A204.1 (cell line): ENCODE measurements at regions not wholly inside any gene's neighbourhood (a gene's known extent, or its start where the extent isn't known, plus 50 kb on each side); places are given as distances from the start of the nearest gene placed in this dataset.

Experiments
- FAIRE-seq: peaks from 2 replicates; lab custom pipeline; 2012; peaks lifted over from hg19 to GRCh38; lab: Jason Lieb, UNC

DNA sequence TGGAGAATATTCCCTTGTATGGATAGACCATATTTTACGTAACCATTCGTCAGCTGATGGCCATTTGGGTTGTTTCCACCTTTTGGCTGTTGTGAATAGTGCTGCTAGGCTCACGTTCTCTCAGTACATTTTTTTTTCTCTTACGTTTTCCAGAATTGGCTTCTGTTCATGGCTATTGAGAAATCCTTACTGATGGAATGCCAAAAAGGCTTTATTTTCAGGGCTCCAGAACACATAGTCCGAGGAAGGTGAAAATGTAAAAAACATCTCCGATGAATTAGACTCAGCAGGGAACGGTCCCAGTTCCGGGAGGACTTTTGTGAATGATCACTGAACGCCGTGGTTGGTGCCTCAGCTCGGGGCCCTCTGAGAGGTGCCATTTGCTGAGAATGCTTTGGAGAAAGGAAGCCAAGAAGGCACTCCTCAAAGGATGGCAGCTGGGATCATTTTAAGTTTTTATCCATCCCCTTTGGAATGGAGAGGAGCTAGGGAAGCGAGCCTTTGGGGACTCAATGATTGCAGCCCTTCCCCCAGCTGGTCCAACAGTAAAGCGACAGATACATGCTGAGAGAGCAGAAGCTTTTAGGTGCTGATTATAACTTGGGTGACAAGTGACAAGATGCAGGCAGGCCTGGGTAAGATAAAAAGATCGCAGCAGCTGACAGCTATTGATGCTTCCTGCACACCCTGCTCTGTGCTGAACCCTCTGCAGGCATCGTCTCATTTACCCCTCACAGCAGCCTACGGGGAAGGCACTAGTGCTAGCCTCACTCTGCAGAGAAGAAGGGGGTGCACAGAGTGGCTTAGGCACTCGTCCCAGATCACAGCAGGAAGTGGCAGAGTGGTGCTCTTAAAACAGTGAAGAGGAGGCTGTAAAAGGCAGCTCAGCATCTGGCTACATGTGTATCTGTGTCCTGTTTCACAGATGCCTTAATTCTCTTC is 133.4 kb upstream of the KCNG1 start:
- no peak for FAIRE-seq

- FAIRE-seq = no peak
Measured at GRCh38 chr20:51154708-51155690, 132.1 kb upstream of the KCNG1 start.

DNA sequence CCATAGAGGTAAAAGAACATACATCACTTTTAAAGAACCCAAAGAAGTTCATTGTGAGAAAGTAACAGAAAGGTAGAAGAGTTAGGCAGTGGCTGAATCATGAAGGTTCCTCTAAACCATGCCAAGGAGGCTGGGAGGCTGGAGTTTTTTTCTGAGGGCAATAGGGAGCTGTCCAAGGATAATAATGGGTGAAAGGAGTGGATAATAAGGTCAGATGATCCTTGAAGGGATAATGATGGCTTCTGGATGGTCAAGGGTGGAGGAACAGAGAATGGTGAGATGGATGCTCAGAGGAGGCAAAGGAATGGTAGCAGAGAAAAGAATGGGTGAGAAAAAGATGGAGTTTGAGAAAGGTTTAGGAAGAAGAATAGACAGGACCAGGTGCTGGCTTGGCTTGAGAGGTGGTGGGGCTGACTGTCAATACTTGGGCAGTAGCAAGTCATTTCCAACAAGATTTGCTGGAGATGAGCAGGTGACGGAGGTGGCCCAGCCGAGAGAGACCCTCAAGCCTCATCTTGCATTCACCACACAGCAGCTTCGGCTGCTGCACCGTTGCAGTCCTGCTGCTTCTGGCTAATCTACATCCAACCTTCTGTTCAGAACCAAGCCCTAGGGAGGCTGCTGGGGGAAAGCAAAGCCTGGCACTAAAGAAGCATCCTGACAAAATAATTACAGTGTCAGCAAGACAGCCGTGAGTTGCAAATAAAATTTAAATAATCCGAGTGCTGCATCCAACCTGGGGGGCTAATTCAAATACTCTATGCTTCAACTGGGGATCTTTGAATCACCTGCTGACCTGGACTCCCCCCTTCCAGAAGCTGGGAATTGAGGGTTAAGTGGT is 131.2 kb upstream of the KCNG1 start:
- no peak for FAIRE-seq

DNA sequence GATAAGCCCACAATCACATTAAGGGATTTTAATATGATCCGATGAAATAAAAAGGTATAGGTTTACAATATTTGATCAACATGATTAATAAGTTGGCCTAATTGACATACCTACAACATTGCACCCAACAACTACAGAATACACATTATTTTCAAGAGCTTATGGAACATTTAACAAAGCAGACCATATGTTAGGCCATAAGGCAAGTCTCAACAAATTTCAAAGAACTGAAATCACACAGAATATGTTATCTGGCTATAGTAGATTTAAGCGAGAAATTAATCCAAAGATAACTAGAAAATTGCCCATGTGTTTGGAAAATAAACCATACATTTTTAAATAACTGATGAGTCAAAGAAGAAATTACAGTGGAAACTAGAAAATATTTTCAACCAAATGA is 126.0 kb upstream of the KCNG1 start:
- no peak for FAIRE-seq

- no peak for FAIRE-seq
Measured at GRCh38 chr20:51144476-51144875, 121.6 kb upstream of the KCNG1 start.

DNA sequence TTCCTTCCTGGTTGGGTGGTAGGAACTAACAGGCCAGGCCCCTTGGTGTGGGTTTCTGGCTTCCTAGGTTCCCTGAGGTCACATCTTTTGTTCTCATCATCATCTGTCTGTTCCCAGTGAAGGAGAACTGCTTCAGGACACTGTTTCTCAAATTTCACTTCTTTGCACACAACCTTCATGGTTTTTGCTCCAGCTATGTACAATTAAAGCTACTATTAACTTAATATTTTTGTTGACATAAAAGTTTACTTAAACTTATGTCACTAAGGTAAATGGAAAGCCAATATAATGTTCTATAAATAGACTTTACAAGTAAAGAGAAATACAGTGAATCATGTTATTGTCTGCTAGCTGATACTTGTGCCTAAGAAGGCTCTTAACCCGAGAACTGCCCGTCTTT is 120.7 kb upstream of the KCNG1 start:
- FAIRE-seq = no peak

GRCh38 chr20:51142448-51142847 is 119.5 kb upstream of the KCNG1 start:
- no peak for FAIRE-seq

DNA sequence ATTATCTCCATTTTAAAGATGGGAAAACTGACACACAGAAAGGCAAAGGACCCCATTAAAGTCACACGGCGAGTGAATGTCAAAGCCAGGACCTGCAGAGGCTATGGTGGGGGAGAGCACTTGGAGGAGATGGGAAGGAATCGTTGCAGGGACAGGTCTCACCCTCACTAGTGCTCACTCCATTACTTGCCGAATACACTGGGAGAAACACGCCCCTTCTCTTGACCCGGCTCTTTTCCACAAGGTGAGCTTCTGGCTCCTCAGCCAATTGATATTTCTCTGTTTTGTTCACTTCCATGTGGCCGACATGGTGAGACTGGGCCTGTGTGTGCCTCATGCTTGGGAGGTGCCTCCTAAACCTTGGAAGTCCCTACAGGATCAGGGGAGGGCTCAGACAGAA is 117.8 kb upstream of the KCNG1 start:
- FAIRE-seq = no peak

DNA sequence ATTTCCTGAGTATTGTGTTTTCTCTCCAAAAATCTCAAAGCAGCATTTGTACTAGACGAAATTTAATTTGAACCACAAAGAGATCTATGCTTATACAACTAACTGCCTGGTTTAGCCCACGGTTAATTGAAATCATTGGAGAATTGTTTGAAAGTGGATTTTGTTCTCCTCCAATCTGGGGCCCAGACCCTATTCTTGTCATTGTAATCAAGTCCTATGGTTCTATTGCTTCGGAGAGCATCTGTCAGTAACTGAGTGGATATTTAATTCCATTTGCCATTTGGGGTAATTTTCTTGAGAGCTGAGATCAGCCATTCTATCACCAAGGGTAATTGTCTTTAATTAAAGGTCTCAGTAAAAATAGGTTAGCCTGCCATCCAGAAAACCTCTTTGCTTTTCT is 117.0 kb upstream of the KCNG1 start:
- no peak for FAIRE-seq

GRCh38 chr20:51138576-51138975 is 115.7 kb upstream of the KCNG1 start:
- no peak for FAIRE-seq

DNA sequence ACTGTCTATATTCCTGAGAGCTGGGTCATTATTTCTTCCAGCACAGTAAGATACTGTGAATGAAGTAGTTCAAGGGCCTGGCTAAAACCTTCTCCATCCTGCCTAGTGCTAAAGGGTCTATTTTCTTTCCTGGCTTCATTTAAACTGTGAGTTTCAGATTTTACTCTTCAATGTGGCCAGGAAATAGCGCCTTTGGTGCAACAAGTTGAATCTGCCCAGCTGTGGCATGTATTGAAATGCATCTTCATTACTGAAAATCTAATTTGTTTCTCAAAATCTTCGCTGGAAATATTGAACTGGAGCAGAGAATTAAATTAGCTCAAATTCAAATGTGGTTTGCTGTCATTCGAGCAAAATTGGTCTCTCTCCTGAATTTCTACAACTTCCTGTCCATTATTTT is 114.6 kb upstream of the KCNG1 start:
- FAIRE-seq = no peak

DNA sequence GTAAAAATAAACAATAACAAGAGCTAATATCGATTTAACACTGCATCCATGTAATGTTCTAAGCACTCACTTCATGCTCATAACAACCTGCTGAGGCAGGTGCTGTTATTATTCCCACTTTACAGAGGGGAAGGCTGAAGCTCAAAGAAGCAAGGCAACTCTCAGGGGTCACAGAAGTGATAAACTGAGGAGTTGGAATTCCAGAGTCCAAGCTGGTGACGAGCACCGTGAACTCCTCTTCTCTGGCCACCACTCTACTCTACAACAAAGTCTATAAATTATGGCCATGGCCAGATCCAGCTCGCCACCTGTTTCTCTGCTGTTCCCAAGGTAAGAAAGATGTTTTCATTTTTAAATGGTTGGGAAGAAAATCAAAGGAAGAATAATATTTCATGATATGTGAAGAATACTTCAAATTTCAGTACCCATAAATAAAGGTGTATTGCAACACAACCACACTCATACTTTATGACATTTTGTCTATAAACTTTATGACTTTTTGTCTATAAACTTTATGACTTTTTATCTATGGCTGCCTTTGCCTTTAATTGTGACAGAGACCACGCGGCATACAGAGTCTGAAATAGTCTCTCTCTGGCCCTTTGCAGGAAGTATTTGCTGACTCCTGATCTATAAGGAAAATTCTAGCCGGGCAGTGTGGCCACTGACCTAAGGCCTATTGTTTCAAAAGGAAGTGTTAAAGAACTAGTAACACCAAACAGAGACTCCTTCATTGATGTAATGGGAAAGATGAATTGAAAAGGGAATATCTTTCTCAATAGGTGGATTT is 113.2 kb upstream of the KCNG1 start:
- no peak for FAIRE-seq

- no peak for FAIRE-seq
Measured at GRCh38 chr20:51134405-51134804, 111.5 kb upstream of the KCNG1 start.

DNA sequence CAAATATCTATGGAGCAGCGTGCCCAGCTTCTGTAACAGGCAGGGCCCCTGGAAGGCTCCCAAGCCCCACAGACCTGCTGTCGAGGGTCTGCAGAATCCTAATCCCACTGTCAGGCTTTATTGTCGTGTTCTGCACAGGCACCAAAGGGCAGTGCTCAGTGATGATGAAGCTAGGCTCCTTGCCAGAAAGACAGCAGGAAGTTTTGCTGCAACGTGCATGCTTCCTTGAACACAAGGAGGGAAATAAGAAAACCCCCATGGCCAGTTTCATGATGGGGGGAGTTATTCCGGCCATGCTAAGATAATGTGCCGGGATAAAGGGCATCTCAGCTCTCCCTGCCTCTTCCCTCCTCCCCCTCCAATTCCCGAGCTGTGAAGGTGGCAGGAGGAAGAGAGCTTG is 109.4 kb upstream of the KCNG1 start:
- no peak for FAIRE-seq

DNA sequence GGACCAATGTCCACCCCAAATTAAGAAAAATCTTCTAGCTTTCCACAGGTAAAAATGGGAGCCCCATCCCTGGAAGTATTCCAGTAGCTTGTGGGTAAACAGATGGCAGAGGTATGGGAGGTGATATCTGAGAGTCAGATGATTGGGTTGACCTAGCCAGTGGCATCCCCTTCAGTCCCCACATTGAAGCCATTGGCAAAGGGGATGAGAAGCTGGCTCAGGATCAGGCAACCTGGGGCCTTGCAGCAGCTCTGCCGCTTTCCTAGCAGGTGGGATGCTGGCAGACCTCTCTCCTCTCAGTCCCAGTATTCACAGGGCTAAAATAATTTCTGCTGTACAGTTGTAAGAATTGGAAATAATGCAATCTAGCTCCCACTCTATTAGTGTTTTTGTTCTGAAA is 108.9 kb upstream of the KCNG1 start:
- FAIRE-seq = no peak

DNA sequence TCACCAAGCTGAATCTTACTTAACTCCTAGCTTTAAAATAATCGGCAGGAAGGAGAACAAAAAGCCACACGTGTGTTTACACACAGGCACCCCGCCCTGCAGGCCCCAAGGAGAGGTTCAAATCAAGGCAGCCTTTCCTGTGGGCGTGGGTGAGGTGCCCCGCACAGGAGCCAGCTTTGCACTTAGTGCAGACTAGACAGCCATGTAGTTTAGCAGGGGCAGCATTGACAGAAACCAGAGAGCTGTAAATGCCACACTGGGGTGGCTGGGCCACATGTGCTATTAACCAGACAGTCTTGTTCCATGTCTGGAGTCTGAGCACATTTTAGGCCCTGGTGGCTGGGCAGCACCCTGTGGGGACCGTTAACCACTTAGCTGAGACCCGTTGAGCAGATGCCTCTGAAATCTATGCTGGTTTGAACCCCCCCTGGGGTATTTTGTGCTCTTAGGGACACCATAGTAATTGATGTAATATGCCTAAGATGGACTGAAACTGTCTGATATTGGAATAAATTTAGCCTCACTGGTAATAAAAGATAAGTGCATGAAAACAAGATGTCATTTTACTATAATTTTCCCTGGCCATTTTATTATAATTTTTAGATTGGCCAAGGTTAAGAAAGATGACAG is 106.4 kb upstream of the KCNG1 start:
- FAIRE-seq = no peak

GRCh38 chr20:51128198-51128597 is 105.3 kb upstream of the KCNG1 start:
- no peak for FAIRE-seq

- no peak for FAIRE-seq
Measured at GRCh38 chr20:51127713-51128112, 104.8 kb upstream of the KCNG1 start.

- no peak for FAIRE-seq
Measured at GRCh38 chr20:51126337-51126736, 103.4 kb upstream of the KCNG1 start.

GRCh38 chr20:51125780-51126179 is 102.9 kb upstream of the KCNG1 start:
- no peak for FAIRE-seq

GRCh38 chr20:51125105-51125504 is 102.2 kb upstream of the KCNG1 start:
- FAIRE-seq = no peak
